Ascending aorta (tissue), 2 donors: ENCODE measurements at regions not wholly inside any gene's neighbourhood (a gene's known extent, or its start where the extent isn't known, plus 50 kb on each side); places are given as distances from the start of the nearest gene placed in this dataset.

Experiments used
- DNase-seq, 2 donors: peaks; one replicate each; pipeline ENCODE4 v3.0.0-alpha.2; 2019; ENCODE audit warnings: low spot score in 2 of 2
- H3K27ac ChIP-seq, 2 donors: fragments of 200-600 bp; sonication (generic); one replicate each; pipeline ENCODE4 v1.5.1; 2016 to 2017; ENCODE audit warnings: mild to moderate bottlenecking in 1 of 2
- H3K27me3 ChIP-seq: fragments of 200-600 bp; sonication (generic); one replicate; pipeline ENCODE4 v1.5.1; 2017
- H3K36me3 ChIP-seq, 2 donors: fragments of 200-600 bp; sonication (generic); one replicate each; pipeline ENCODE4 v1.5.1; 2016
- H3K4me1 ChIP-seq, 2 donors: fragments of 200-600 bp; sonication (generic); one replicate each; pipeline ENCODE4 v1.5.1; 2016 to 2017; ENCODE audit warnings: mild to moderate bottlenecking in 1 of 2
- H3K4me3 ChIP-seq, 2 donors: fragments of 200-600 bp; sonication (generic); one replicate each; pipeline ENCODE4 v1.5.1; 2016 to 2017; ENCODE audit warnings: mild to moderate bottlenecking in 1 of 2
- H3K9me3 ChIP-seq, 2 donors: fragments of 200-600 bp; sonication (generic); one replicate each; pipeline ENCODE4 v1.5.1; 2016
- intact Hi-C: fragments of 100-400 bp; cut with DNase I; formaldehyde crosslinking; loops from one replicate; pipeline ENCODE4 v1.15.1; 2023
- TF ChIP-seq, protein P1 (sequence below), 3 experiments: fragments of 200-600 bp in 2 of 3; fragments of 450-650 bp in 1 of 3; sonication (generic) in 2 of 3; IDR thresholded peaks; one replicate each; pipeline ENCODE4 v1.5.1; 2016 to 2019; ENCODE audit warnings: antibody characterized with exemption in 3 of 3, mild to moderate bottlenecking in 1 of 3, moderate library complexity in 1 of 3

- H3K4me3 ChIP-seq = no peak overlapping the region
- no peak for DNase-seq
- no peaks in the 10 kb centered on the region for H3K27me3 ChIP-seq
- H3K36me3 ChIP-seq = no peaks in the 10 kb centered on the region
- no peak overlapping the region for H3K27ac ChIP-seq
- TF ChIP-seq, protein P1, sequence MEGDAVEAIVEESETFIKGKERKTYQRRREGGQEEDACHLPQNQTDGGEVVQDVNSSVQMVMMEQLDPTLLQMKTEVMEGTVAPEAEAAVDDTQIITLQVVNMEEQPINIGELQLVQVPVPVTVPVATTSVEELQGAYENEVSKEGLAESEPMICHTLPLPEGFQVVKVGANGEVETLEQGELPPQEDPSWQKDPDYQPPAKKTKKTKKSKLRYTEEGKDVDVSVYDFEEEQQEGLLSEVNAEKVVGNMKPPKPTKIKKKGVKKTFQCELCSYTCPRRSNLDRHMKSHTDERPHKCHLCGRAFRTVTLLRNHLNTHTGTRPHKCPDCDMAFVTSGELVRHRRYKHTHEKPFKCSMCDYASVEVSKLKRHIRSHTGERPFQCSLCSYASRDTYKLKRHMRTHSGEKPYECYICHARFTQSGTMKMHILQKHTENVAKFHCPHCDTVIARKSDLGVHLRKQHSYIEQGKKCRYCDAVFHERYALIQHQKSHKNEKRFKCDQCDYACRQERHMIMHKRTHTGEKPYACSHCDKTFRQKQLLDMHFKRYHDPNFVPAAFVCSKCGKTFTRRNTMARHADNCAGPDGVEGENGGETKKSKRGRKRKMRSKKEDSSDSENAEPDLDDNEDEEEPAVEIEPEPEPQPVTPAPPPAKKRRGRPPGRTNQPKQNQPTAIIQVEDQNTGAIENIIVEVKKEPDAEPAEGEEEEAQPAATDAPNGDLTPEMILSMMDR (IDR thresholded peaks at IDR 0.05) = no peak
- no peaks in the 10 kb centered on the region for H3K4me1 ChIP-seq
- intact Hi-C loops = no loop called here
- no peaks in the 10 kb centered on the region for H3K9me3 ChIP-seq
Measured at GRCh38 chr12:4843907-4844306, 65.8 kb upstream of the KCNA1 start.

DNA sequence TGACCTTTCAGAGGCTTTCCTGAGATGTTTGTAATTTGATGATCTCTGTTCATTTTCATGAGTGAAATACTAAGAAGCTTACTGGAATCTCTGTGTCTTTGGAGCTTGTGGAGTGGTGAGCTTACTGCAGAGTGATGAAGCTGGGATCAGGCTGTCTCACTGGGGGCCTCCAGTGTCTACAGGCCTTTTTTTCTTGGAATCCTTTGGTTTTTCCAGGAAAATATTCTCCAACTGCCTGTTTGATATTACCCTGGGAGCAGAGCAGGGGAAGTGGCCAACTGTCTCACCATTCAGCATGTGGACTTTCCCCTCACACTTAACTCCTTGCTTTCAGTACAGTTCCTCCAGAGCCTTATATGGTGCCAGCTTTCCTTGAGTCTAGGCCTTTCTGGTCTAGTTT lies 62.0 kb upstream of the KCNA1 start:
- no peak for DNase-seq
- intact Hi-C loops = no loop called here
- TF ChIP-seq, protein P1 (IDR thresholded peaks at IDR 0.05) = no peak
- H3K4me1 ChIP-seq = no peaks in the 10 kb centered on the region
- no peaks in the 10 kb centered on the region for H3K36me3 ChIP-seq
- no peak overlapping the region for H3K27ac ChIP-seq
- no peaks in the 10 kb centered on the region for H3K9me3 ChIP-seq
- no peaks in the 10 kb centered on the region for H3K27me3 ChIP-seq
- H3K4me3 ChIP-seq = no peak overlapping the region

GRCh38 chr12:4849115-4849541 lies 60.6 kb upstream of the KCNA1 start:
- no peak overlapping the region for H3K27ac ChIP-seq
- no peaks in the 10 kb centered on the region for H3K4me1 ChIP-seq
- intact Hi-C loops = no loop called here
- TF ChIP-seq, protein P1 (IDR thresholded peaks at IDR 0.05) = peak in 2 of 3 experiments; percentile 85 to 88
- no peaks in the 10 kb centered on the region for H3K27me3 ChIP-seq
- DNase-seq = no peak
- no peaks in the 10 kb centered on the region for H3K36me3 ChIP-seq
- no peak overlapping the region for H3K4me3 ChIP-seq
- no peaks in the 10 kb centered on the region for H3K9me3 ChIP-seq

GRCh38 chr12:4849795-4850345 lies 59.8 kb upstream of the KCNA1 start:
- DNase-seq = no peak
- Histone ChIP-seq H3K9me3 (no peaks in the 10 kb centered on the region), H3K27ac (no peak overlapping the region), H3K4me3 (no peak overlapping the region), H3K4me1 (no peaks in the 10 kb centered on the region), H3K36me3 (no peaks in the 10 kb centered on the region), H3K27me3 (no peaks in the 10 kb centered on the region)
- intact Hi-C loops = no loop called here
- TF ChIP-seq, protein P1 (IDR thresholded peaks at IDR 0.05) = no peak

DNA sequence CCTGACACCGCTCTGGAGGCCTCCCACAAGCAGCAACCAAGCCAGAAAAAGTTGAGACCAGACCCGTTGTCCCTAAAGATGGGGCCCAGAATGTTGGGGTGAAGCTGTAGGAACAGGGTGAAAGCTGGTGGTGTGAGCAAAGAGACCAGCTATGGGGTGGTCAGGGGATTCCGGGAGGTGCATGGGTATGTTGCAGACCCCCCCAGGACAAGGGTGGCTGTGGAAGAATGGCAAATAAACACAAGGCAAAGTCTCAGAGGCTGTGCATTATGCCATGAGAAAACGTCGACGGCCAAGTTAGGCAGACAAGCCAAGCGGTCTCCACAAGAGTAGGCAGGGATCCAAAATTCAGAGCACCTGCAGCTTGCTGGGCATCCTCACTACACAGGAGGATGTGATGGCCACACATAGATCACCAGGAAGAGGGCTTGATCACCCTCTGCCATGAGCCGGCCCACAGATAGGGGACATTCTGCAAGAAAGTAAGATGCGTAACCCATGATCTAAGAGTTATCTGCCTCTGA lies 58.8 kb upstream of the KCNA1 start:
- Histone ChIP-seq H3K27me3 (no peaks in the 10 kb centered on the region), H3K4me3 (no peak overlapping the region), H3K27ac (no peak overlapping the region), H3K36me3 (no peaks in the 10 kb centered on the region), H3K4me1 (no peaks in the 10 kb centered on the region), H3K9me3 (no peaks in the 10 kb centered on the region)
- intact Hi-C loops = no loop called here
- no peak for DNase-seq
- TF ChIP-seq, protein P1 (IDR thresholded peaks at IDR 0.05) = no peak

DNA sequence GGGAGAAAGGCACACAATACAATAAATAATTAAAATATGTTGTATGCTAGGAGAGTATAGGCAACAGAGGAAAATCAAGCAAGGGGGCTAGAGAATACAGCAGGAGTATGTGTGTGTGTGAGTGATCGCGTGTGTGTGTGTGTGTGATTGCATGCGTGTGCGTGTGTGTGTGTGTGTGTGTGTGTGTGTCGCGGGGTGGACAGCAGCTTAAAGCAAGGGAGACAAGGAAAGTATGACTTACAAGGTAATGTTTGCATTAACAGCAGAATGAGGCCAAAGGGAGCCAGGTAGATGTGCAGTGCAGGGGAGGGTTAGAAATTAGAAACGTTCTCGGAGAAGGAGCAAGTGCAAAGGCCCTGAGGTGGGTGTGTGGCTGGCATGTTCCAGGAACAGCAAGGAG lies 57.4 kb upstream of the KCNA1 start:
- H3K36me3 ChIP-seq = no peaks in the 10 kb centered on the region
- TF ChIP-seq, protein P1 (IDR thresholded peaks at IDR 0.05) = no peak
- no peaks in the 10 kb centered on the region for H3K27me3 ChIP-seq
- intact Hi-C loops = no loop called here
- no peaks in the 10 kb centered on the region for H3K9me3 ChIP-seq
- H3K4me1 ChIP-seq = no peaks in the 10 kb centered on the region
- H3K4me3 ChIP-seq = no peak overlapping the region
- no peak for DNase-seq
- no peak overlapping the region for H3K27ac ChIP-seq
